ENCODE measurements at regions not wholly inside any gene's neighbourhood (a gene's known extent, or its start where the extent isn't known, plus 50 kb on each side); places are given as distances from the start of the nearest gene placed in this dataset.
"Not testable (repeated sequence)": the region's sequence is repeated elsewhere in the genome, so short reads cannot be mapped to it uniquely, and the experiment has no call there.

DNA sequence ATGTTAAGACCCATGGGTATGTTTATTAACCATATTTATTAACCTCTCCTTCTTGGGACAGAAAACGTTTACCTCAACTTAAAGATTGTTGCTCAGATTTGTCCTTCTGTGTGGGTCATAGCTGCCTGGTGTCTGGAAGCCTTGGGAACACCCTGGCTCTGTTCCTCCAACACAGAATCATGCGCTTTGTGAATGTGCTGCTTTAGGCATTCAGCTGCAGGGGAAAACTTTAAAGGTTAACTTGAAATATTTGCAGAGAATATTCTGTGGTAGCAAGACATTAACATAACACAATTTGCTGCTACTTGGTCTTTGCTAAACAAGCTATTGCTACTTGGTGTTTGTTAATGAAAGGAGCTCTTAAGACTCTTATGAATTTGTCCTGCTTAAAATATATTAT is 50.5 kb upstream of the THOC3 start:
- H3K4me3 ChIP-seq (ENCODE audit: insufficient read depth, low read depth, low read length); H3K27me3 ChIP-seq (ENCODE audit: control insufficient read depth, insufficient read depth, low read length); DNase-seq; H3K36me3 ChIP-seq (replicated peaks; ENCODE audit: control insufficient read depth, insufficient read depth, low read length): not testable (repeated sequence)

GRCh38 chr5:176020852-176021251 is 52.7 kb upstream of the THOC3 start:
- H3K27me3 ChIP-seq (ENCODE audit: control insufficient read depth, insufficient read depth, low read length); DNase-seq; H3K36me3 ChIP-seq (replicated peaks; ENCODE audit: control insufficient read depth, insufficient read depth, low read length); H3K4me3 ChIP-seq (ENCODE audit: insufficient read depth, low read depth, low read length): not testable (repeated sequence)

- H3K36me3 ChIP-seq (replicated peaks; ENCODE audit: control insufficient read depth, insufficient read depth, low read length); DNase-seq; H3K4me3 ChIP-seq (ENCODE audit: insufficient read depth, low read depth, low read length); H3K27me3 ChIP-seq (ENCODE audit: control insufficient read depth, insufficient read depth, low read length): not testable (repeated sequence)
Observed at GRCh38 chr5:176023535-176023934, 55.4 kb upstream of the THOC3 start.

- H3K36me3 ChIP-seq (replicated peaks; ENCODE audit: control insufficient read depth, insufficient read depth, low read length); H3K4me3 ChIP-seq (ENCODE audit: insufficient read depth, low read depth, low read length); H3K27me3 ChIP-seq (ENCODE audit: control insufficient read depth, insufficient read depth, low read length); DNase-seq: not testable (repeated sequence)
Observed at GRCh38 chr5:176029445-176029844, 61.3 kb upstream of the THOC3 start.

GRCh38 chr5:176030361-176031117 is 62.4 kb upstream of the THOC3 start:
- H3K4me3 ChIP-seq (ENCODE audit: insufficient read depth, low read depth, low read length); H3K27me3 ChIP-seq (ENCODE audit: control insufficient read depth, insufficient read depth, low read length); DNase-seq; H3K36me3 ChIP-seq (replicated peaks; ENCODE audit: control insufficient read depth, insufficient read depth, low read length): not testable (repeated sequence)

GRCh38 chr5:176031118-176031510 is 63.0 kb upstream of the THOC3 start:
- not testable (repeated sequence) for H3K36me3 ChIP-seq (replicated peaks; ENCODE audit: control insufficient read depth, insufficient read depth, low read length); DNase-seq; H3K27me3 ChIP-seq (ENCODE audit: control insufficient read depth, insufficient read depth, low read length); H3K4me3 ChIP-seq (ENCODE audit: insufficient read depth, low read depth, low read length)

DNA sequence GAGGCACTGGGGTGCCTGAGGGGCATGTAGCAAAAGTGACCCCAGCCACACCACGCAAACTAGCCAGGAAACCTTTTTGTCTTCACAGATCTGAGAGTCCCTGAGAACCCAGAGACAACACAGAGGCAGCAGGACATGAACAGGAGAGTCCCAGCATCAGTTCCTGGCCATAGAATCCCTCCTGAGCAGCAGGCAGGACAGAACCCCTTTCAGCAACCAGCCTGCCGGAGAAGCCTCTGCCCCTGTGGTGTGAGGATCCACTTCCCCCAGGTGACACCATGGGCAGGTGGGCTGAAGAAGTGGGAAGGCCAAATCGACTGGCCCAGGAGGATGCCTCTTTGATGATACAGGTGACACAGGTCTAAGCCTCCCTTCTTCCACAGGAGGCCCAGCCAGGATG is 65.1 kb upstream of the THOC3 start:
- H3K27me3 ChIP-seq (ENCODE audit: control insufficient read depth, insufficient read depth, low read length); DNase-seq; H3K36me3 ChIP-seq (replicated peaks; ENCODE audit: control insufficient read depth, insufficient read depth, low read length); H3K4me3 ChIP-seq (ENCODE audit: insufficient read depth, low read depth, low read length): not testable (repeated sequence)

GRCh38 chr5:176034407-176035200 is 66.5 kb upstream of the THOC3 start:
- DNase-seq; H3K36me3 ChIP-seq (replicated peaks; ENCODE audit: control insufficient read depth, insufficient read depth, low read length); H3K27me3 ChIP-seq (ENCODE audit: control insufficient read depth, insufficient read depth, low read length); H3K4me3 ChIP-seq (ENCODE audit: insufficient read depth, low read depth, low read length): not testable (repeated sequence)

- not testable (repeated sequence) for H3K4me3 ChIP-seq (ENCODE audit: insufficient read depth, low read depth, low read length); H3K36me3 ChIP-seq (replicated peaks; ENCODE audit: control insufficient read depth, insufficient read depth, low read length); H3K27me3 ChIP-seq (ENCODE audit: control insufficient read depth, insufficient read depth, low read length); DNase-seq
Observed at GRCh38 chr5:176035201-176035530, 67.1 kb upstream of the THOC3 start.

DNA sequence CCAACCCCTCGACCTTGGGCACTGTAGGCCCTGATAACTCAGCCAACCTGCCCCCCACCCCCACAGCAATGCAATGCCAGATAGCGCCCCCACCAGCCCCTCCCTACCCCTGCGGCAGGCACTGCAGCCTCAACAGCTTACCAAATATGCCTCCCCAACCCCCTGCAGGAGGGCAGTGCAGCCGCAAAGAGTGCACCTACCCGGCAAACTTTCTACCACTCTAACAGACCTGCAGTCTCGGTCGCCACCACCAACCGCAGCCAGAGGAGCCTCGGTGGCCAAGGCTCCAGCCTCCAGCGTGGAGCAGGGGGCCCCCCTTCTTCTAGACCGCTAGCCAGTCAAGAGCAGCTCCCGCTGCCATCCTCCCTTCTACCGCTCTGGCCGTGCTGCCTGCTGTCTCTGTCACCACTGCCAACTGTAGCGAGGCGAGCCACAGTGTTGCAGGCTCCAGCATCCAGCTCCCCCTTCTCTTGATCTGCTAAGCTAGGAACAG is 67.7 kb upstream of the THOC3 start:
- not testable (repeated sequence) for H3K36me3 ChIP-seq (replicated peaks; ENCODE audit: control insufficient read depth, insufficient read depth, low read length); H3K4me3 ChIP-seq (ENCODE audit: insufficient read depth, low read depth, low read length); H3K27me3 ChIP-seq (ENCODE audit: control insufficient read depth, insufficient read depth, low read length)
- peak; percentile 59 for DNase-seq

DNA sequence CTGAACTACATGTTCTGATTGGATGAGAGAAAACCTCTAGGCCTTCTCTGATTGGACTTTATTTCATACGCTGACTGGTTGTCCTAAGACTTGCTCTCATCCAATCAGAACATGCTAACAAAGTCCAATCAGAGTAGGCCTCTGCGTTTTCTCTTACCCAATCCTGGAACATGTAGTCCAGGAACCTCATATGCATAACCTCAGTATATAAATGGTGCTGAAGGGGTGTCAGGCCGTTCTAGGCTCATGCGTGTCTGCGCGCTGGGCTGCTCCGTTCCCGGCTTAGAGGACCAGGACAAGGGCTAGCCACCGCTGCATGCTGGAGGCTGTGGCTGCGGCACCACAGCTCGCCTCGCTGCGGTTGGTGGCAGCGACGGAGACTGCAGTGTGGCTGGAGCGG is 68.3 kb upstream of the THOC3 start:
- not testable (repeated sequence) for DNase-seq; H3K4me3 ChIP-seq (ENCODE audit: insufficient read depth, low read depth, low read length); H3K36me3 ChIP-seq (replicated peaks; ENCODE audit: control insufficient read depth, insufficient read depth, low read length); H3K27me3 ChIP-seq (ENCODE audit: control insufficient read depth, insufficient read depth, low read length)

DNA sequence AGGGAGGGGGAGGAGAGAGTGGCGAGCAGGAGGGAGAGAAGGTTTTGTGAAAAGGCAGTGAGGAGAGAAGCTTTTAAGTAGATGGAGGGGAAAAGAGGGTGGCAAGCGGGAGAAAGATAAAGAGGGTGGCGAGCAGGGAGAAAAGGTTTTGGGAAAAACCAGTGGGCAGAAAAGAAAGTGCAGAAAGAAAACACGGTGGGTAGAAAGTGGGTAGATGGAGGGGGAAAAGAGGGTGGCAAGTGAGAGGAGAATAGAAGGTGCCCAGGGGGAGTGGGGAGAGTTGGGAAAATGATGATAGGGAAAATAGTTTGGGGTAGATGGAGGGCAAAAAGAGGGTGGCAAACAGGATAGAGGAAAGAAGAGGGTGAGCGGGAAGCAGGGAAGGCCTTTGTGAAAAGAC is 69.1 kb upstream of the THOC3 start:
- not testable (repeated sequence) for DNase-seq; H3K27me3 ChIP-seq (ENCODE audit: control insufficient read depth, insufficient read depth, low read length); H3K4me3 ChIP-seq (ENCODE audit: insufficient read depth, low read depth, low read length); H3K36me3 ChIP-seq (replicated peaks; ENCODE audit: control insufficient read depth, insufficient read depth, low read length)

GRCh38 chr5:176040105-176040801 is 72.1 kb upstream of the THOC3 start:
- not testable (repeated sequence) for H3K36me3 ChIP-seq (replicated peaks; ENCODE audit: control insufficient read depth, insufficient read depth, low read length); DNase-seq; H3K27me3 ChIP-seq (ENCODE audit: control insufficient read depth, insufficient read depth, low read length); H3K4me3 ChIP-seq (ENCODE audit: insufficient read depth, low read depth, low read length)

GRCh38 chr5:176041248-176041994 is 73.3 kb upstream of the THOC3 start:
- not testable (repeated sequence) for H3K36me3 ChIP-seq (replicated peaks; ENCODE audit: control insufficient read depth, insufficient read depth, low read length); H3K4me3 ChIP-seq (ENCODE audit: insufficient read depth, low read depth, low read length); H3K27me3 ChIP-seq (ENCODE audit: control insufficient read depth, insufficient read depth, low read length); DNase-seq
